OCI-LY3 (cell line): ENCODE measurements at regions not wholly inside any gene's neighbourhood (a gene's known extent, or its start where the extent isn't known, plus 50 kb on each side); places are given as distances from the start of the nearest gene placed in this dataset.

ENCODE experiments used
- EZH2phosphoT487 ChIP-seq: fragments of 200-600 bp; shearing (Covaris generic); IDR thresholded peaks from 2 replicates; pipeline ENCODE4 v1.6.1; 2018; ENCODE audit warnings: antibody characterized with exemption, mixed run types, low read depth
- TF ChIP-seq, protein P1 (sequence below): fragments of 200-600, 300-600 bp; sonication (generic); IDR thresholded peaks from 2 replicates; pipeline ENCODE4 v1.5.1; 2014; ENCODE audit warnings: antibody characterized with exemption, low read length, low read depth

DNA sequence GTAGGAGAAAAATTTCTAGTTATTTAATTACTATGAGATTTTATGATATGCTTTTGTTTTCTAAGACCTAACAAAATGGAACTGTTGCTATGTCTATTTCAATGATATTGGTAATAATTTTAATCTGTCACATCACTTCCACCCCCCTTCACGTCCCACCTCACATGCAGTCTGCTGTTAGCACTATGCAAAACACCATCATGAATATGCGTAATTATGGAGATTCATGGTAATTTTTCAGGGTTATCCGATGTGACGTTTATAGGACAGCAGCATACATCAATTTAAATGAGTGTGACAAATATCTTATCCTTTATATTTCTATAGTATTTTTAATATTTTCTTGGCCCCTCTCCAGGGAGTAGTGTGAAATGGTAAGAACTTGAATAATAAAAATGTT lies 283.8 kb upstream of the TMEM161B start:
- TF ChIP-seq EZH2phosphoT487 = no peak
- TF ChIP-seq, protein P1, sequence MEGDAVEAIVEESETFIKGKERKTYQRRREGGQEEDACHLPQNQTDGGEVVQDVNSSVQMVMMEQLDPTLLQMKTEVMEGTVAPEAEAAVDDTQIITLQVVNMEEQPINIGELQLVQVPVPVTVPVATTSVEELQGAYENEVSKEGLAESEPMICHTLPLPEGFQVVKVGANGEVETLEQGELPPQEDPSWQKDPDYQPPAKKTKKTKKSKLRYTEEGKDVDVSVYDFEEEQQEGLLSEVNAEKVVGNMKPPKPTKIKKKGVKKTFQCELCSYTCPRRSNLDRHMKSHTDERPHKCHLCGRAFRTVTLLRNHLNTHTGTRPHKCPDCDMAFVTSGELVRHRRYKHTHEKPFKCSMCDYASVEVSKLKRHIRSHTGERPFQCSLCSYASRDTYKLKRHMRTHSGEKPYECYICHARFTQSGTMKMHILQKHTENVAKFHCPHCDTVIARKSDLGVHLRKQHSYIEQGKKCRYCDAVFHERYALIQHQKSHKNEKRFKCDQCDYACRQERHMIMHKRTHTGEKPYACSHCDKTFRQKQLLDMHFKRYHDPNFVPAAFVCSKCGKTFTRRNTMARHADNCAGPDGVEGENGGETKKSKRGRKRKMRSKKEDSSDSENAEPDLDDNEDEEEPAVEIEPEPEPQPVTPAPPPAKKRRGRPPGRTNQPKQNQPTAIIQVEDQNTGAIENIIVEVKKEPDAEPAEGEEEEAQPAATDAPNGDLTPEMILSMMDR = no peak
